Eye (tissue), 1 donor: ENCODE measurements at regions not wholly inside any gene's neighbourhood (a gene's known extent, or its start where the extent isn't known, plus 50 kb on each side); places are given as distances from the start of the nearest gene placed in this dataset.
A peak's percentile ranks its signal among the peaks of the same experiment; 100 is the strongest.
"Not testable (repeated sequence)": the region's sequence is repeated elsewhere in the genome, so short reads cannot be mapped to it uniquely, and the experiment has no call there.

ENCODE experiments used
- DNase-seq: peaks from one replicate; pipeline ENCODE4 v3.0.0-alpha.2; 2015

DNA sequence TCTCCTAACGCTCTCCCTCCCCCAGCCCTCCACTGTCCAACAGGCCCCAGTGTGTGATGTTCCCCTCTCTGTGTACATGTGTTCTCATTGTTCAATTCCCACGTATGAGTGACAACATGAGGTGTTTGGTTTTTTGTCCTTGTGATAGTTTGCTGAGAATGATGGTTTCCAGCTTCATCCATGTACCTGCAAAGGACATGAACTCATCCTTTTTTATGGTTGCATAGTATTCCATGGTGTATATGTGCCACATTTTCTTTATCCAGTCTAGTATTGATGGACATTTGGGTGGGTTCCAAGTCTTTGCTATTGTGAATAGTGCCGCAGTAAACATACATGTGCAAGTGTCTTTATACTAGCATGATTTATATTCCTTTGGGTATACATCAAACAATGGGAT is 347.4 kb downstream of the MAGEE1 start:
- DNase-seq = not testable (repeated sequence)

DNA sequence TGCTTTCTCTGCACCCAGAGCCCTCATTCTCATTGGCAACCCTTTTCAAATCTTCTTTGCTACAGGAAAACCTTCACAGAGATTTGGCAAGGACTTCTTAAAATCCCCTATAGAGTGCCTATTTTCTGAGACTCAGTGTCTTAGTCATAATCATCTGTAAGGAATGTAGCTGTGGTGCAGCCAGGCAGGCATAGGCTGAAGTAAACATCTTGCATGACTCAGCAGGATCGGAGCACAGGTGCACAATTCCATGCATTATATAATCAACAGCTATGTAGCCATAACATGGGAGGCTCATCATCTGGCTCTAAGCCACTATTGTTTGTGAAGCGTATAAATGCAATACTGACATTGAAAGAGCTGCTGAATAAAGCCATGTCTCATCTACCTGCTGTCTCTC is 368.8 kb downstream of the MAGEE1 start:
- DNase-seq = no peak

DNA sequence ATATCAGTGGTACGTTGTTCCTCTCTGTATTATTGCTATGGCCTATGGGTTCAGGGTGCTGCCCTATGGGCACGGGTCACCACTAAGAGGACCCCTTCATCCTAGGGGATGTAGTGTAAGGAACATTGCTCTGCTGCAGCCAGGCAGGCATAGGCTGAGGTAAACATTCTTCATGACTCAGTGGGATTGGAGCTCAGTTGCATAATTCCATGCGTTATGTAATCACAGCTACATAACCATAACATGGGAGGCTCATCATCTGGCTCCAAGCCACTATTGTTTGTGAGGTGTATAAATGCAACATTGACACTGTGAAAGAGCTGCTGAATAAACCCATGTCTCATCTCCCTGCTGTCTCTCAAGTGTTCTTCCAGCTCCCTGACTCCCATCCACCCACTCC is 375.2 kb downstream of the MAGEE1 start:
- DNase-seq = peak; percentile 0

DNA sequence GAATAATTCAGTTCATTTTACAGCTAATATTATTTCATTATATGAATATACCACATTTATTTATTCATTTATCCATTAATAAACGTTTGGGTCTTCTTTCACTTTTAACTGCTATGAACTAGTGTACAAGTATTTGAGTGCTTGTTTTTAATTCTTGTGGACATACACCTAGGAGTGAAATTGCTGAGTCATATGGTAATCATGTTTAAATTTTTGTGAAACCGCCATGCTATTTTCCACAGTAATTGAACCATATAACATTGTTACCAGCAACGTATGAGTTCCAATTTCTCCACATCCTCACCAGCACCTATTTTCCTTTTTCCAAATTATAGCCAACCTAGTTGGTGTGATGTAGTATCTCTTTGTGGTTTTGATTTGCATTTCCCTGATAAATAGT is 388.2 kb downstream of the MAGEE1 start:
- no peak for DNase-seq

DNA sequence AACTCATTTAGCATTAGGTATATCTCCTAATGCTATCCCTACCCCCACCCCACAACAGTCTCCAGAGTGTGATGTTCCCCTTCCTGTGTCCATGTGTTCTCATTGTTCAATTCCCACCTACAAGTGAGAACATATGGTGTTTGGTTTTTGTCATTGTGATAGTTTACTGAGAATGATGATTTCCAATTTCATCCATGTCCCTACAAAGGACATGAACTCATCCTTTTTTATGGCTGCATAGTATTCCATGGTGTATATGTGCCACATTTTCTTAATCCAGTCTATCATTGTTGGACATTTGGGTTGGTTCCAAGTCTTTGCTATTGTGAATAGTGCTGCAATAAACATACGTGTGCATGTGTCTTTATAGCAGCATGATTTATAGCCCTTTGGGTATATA is 389.8 kb downstream of the MAGEE1 start:
- DNase-seq = not testable (repeated sequence)

DNA sequence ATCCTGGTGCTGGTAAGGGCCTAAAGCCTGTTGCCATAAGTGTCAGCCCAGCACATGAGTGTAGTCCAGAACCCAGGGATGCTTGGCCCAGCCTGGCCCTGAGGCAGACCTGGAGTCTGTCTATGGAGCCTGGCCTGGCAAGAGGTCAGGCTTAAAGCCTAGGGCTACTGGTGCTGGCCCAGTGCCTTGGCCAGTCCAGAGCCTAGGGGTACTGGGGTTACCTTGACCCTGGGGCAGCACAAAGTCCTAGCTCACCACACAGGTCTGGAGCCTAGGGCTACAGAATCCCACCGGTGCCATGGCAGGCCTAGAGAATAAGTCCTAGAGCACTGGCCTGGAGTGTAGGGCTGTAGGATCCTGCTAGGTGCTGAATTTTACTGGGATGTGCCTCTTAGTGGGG is 393.8 kb downstream of the MAGEE1 start:
- DNase-seq = no peak

DNA sequence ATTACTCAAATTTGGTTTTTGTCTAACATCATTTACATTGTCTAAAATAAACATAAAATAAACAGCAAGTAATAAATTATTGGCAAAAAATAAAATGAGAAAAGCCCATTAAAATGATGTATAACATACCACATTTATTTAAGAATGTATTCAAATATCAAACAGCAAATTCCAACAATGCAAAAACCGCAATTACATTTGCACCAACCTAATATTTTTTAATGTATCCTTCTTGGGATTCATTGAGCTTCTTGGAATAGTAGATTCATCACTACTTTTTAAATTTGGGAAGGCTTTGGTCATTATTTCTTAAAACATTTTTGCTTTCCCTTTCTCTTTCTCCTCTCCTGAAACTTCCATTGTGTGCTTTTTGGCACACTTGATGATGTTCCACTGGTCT is 400.2 kb downstream of the MAGEE1 start:
- DNase-seq = no peak

DNA sequence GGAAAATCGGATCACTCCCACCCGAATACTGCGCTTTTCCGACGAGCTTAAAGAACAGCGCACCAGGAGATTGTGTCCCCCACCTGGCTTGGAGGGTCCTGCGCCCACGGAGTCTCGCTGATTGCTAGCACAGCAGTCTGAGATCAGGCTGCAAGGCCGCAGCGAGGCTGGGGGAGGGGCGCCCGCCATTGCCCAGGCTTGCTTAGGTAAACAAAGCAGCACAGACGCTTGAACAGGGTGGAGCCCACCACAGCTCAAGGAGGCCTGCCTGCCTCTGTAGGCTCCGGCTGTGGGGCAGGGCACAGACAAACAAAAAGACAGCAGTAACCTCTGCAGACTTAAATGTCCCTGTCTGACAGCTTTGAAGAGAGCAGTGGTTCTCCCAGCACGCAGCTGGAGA is 413.4 kb downstream of the MAGEE1 start:
- not testable (repeated sequence) for DNase-seq

DNA sequence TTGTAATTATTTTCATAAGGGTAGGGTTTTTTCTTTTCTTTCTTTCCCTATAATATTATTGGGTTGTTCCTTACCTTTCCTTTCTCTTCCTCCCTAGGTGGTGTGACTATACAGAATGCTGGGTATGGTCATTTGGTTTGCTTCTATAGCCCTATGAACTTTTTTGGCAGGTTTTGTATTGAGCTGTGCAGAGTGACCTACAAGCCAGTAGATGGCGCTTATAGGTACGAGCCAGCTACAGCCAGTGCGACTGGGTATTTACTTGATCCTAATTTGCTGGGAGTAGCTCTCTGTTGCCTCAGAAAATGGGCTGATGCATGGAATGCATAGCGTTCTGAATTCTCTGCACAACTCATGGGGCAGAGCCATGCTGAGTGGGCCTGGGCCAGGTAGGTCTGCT is 423.3 kb downstream of the MAGEE1 start:
- no peak for DNase-seq

DNA sequence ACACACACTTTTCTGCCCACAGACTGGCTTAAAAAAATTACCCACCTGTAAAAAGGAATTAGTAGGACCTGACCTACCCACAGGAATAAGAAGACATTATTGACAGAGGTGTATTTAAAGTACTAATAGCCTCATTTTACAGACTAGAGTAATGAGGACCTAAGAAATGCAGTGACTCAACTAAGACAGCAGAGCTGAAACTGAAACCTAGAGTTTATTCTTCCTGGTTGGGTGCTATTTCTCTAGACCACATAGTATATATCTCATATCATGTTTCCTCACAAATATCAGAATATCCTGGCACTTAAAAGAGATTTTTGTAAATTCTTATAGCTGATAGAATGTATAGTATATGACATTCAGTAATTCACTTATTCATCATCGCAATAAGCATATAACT is 435.0 kb downstream of the MAGEE1 start:
- DNase-seq = no peak

DNA sequence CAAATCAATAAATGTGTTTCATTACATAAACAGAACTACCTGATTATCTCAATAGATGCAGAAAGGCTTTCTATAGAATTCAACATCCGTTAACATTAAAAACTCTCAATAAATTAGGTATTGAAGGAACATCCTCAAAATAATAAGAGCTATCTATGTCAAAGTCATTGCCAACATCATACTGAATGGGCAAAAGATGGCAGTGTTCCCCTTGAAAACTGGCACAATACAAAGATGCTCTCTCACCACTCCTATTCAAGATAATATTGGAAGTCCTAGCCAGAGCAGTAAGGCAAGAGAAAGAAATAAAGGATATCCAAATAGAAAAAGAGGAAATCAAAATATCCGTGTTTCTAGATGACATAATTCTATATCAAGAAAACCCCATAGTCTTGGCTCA is 466.4 kb downstream of the MAGEE1 start:
- DNase-seq = no peak

DNA sequence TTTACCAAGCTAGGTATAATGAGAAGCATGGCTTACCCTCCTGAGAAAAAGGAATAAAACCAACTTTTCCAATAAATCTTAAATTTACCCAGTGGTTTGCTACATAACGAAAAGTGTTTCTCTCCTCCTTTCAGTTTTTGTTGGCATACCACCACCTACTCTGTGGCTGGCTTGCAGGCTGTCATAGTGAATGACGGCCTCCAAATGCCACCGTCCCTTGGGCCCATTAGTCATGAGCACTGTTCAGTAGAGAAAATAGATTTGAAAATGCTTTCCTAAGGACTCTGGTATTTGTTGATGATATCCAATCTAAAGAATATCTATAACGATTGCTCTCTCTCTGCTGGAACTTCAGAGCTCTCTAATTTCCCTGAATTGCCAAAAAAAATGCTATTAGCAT is 488.3 kb downstream of the MAGEE1 start:
- no peak for DNase-seq

DNA sequence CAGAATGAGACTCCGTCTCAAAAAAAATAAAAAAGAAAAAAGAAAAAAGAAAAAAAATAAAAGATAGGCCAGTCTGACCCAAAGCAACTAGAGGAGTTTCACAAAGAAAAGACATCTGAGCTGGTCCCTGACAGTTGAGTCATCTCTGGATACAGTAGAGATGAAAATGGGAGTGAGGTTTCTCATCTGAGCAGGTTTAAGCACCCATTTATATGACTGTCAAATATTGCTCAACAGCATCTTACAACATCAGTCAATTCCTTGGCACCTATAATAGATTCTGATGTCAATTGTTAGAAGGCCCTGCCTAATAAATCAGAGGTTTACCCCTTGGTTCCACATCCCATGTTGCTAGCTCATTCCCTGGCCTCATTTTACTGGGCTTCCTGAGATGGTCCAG is 490.5 kb downstream of the MAGEE1 start:
- no peak for DNase-seq

DNA sequence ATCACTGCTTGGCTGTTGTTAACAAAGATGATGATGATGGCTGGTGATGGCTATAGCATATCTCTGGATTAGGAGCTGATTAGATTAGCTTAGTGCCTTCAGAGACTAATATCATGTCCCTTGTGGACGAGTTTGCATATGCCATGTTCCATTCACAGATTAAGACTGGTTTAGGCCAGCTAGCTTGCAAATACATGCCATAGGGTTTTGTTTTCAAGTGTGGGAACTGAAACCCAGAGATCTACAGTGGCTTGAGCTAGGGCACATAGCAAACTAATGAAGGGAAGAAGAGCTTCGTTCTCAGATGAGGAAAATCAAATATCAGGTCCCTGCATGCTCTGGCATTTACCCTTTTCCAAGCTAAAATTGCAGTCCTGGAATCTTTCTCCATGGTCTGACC is 492.3 kb downstream of the MAGEE1 start:
- DNase-seq = no peak

DNA sequence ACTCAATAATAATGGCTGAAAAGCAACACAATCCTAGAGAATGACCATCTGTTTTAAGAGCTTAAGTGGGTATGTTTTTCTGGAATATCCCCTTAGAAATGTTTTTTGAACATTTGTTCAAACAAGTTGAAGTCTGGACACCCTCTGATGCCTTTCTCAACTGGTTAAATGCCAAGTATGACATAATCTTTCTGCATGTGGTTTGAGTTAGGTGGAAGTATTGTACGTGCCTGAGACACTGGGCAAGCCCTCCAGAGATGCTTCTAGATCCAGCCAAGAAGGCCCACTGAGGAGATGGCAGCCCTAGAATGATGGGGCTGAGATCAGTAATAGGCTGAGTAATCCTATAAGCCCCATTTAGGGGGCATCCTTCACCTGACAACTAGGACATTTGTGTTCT is 493.1 kb downstream of the MAGEE1 start:
- peak; percentile 11 for DNase-seq

DNA sequence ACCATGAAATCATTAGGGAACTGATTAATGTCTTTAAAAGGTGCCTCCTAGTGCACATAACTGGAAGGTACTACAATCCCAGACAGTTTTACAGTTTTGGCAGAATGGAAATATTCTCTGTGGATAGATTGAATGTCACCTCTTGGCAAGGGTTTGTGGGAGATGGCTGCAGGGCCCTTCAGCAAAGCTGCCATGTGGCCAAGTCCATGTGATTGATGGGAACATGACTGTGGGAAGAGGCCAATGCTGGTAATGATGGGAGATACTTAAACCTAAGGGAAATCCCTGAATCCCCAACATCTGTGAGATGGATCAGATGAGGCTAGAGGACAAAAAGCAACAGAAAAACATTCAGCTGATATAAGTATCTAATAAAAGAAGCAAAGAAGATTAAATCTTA is 493.7 kb downstream of the MAGEE1 start:
- no peak for DNase-seq

DNA sequence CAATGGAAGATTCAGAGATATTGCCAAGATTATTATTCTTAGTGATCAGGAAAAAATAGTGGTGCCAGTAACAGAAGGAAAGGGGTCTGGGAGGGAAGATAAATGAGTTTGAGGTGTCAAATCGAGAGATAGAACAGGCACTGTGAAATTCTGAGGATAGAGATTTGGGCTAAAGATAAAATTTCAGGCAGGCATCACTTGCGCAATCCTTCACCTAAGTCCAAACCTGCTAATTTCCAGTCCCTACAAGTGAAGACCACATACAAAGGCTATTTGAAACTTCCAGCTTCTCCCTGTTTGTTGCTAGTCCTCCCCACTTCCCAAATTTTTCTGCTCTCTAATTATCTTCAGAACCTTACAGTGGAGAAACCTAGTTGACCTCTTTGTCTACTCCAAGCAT is 494.6 kb downstream of the MAGEE1 start:
- DNase-seq = no peak

DNA sequence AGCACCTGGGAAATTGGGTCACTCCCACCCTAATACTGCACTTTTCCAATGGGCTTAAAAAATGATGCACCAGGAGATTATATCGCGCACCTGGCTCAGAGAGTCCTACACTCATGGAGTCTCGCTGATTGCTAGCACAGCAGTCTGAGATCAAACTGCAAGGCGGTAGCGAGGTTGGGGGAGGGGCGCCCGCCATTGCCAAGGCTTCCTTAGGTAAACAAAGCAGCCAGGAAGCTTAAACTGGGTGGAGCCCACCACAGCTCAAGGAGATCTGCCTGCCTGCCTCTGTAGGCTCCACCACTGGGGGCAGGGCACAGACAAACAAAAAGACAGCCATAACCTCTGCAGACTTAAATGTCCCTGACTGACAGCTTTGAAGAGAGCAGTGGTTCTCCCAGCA is 497.1 kb downstream of the MAGEE1 start:
- not testable (repeated sequence) for DNase-seq

DNA sequence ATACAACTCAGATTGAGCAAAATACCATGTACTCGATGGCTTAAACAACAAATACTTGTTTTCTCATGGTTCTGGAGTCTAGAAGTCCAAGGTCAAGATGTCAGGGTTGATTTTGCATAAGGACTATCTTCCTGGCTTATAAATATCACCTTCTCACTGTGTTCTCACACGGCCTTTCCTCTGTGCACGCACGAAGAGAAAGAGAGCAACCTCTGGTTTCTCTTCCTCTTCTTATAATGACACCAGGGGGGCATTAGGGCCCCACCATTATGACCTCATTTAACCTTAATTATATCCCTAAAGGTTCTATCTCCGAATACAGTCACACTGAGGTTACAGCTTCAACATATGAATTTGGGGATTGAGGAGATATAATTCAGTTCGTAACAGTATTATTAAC is 504.0 kb downstream of the MAGEE1 start:
- no peak for DNase-seq

DNA sequence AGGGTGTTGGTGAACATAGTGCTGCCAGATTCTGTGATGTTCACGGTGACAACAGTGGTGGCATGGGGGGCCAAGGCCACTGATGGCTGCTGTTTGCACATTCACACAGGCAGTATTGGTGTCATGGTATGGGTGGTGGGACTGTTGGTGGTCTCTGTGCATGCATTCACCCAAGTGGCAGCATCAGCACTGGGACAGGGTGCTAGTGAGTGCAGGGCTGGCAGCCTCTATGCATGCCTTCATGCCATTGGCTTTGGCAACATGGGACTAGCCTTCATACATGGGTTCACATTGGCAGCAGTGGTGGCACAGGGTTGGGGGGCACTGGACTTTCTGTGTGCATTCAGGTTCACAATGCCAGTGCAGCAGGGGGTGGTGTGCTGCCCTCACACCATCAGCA is 489.7 kb upstream of the FGF16 start:
- DNase-seq = no peak

DNA sequence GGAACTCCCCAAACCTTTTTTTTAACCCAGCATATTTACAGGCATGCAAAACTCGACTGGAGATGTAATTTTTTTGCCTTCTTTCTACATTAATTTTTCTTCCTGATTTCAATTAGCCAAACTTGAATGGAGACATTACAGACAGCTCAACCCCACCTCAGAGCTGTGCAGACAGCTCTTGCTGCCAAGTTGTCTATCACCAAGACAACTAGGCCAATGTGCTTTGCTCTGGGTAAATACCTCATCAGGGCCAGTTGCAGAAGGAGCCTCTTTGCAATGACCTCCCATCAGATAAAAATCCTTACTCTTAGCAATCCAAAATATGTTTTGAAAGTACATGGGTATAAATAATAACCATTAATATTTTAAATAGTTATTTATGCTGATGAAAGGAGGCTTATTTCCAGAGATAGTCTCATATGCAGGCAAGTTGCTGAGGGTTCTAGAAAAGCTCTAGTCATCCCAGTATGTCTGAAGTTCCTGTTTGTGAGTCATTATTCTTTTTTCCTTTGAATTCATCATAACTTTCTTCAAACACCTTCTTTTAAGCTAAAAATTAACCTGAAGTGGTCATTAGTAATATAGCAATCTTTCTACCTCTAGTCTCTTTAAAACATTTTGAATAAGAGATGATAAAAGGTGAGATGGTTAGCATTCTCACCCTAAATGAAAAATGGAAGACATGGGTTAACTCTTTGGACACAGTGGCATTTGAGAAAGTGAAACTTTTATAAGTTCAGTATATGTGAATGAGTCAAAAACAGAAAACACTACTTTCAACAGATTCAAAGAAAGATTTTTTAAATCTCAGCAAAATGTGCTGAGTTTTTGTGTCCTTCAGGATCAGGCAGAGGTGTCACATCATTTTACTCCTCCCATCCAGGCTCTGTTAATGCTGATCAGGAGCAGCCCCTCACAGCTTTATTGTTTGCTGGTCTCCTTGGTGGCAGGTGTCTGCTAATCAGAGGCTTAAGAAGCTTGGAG is 475.5 kb upstream of the FGF16 start:
- peak; percentile 7 for DNase-seq

DNA sequence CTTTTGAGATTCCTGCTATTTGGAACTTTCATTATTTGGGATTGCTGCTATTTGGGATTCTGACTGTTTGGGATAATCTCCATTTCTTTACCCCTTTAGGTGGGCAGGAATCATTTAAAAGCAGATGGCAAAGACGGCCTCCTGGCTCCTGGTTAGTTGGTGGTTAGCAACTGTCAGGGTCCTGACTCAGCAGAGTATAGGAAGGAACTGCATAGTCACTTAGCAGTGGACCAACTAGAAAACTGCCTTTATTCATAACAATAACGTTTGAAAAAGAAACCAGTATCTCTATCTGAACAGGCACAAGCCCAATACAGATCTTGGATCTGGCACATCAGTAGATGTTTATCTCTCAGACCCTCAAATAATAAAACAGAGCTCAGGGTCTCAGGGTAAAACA is 469.7 kb upstream of the FGF16 start:
- no peak for DNase-seq

DNA sequence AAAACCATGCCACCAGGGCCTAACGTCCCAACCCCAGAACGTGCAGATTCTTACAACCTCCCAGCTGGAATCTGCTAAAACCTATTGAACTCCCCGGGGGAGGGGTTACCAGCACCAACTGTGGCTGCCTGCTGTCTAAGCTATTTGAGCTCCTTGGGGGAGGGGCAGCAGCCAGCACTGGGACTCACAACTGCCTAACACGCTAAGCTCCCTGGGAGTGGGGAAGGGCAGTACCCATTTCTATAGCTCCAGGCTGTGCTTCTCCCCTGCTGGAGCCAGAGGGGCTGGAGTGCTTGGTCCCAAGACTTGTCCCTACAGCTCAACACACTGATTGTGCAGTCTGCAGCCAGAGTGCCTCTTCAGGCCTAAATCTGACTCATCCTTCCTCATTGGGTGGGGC is 459.8 kb upstream of the FGF16 start:
- no peak for DNase-seq

DNA sequence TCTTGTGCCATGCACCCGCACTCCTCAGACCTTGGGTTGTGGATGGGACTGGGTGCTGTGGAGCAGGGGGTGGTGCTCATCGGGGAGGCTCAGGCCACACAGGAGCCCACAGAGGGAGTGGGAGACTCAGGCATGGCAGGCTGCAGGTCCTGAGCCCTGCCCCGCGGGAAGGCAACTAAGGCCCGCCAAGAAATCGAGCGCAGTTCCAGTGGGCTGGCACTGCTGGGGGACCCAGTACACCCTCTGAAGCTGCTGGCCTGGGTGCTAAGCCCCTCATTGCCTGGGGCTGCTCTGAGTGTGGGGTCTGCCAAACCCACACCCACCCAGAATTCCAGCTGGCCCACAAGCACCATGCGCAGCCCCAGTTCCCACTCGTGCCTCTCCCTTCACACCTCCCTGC is 450.5 kb upstream of the FGF16 start:
- DNase-seq = no peak

DNA sequence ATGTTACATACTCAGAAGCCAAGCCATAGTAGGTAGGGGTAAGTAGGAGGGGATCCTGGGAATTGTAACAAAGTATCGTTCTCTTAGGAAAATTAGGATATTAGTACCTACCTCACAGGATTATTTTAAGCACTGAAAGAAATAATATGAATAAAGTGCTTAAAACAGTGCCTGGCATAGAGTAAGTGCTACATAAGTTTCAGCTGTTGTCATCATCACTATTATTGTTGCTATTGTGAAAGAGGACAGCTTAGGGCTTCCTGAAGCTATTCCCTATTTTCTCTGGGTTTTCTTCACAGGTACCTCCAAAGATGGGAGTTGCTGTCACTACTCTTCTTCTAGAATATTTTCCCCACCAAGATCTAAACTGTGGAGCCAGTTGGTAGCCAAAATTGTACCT is 443.7 kb upstream of the FGF16 start:
- DNase-seq = no peak
